Loucy (cell line): ENCODE measurements at regions not wholly inside any gene's neighbourhood (a gene's known extent, or its start where the extent isn't known, plus 50 kb on each side); places are given as distances from the start of the nearest gene placed in this dataset.
"Not testable (repeated sequence)": the region's sequence is repeated elsewhere in the genome, so short reads cannot be mapped to it uniquely, and the experiment has no call there.

Experiments used
- EZH2phosphoT487 ChIP-seq: fragments of 200-600 bp; IDR thresholded peaks from 2 replicates; pipeline ENCODE4 v1.6.1; 2018; ENCODE audit warnings: antibody characterized with exemption, mild to moderate bottlenecking, moderate library complexity, borderline replicate concordance
- TF ChIP-seq, protein P1 (sequence below): fragments of 200-600 bp; sonication (generic); conservative IDR thresholded peaks from 2 replicates; pipeline ENCODE4 v1.5.1; 2014; ENCODE audit warnings: mild to moderate bottlenecking, antibody characterized with exemption, low read length

DNA sequence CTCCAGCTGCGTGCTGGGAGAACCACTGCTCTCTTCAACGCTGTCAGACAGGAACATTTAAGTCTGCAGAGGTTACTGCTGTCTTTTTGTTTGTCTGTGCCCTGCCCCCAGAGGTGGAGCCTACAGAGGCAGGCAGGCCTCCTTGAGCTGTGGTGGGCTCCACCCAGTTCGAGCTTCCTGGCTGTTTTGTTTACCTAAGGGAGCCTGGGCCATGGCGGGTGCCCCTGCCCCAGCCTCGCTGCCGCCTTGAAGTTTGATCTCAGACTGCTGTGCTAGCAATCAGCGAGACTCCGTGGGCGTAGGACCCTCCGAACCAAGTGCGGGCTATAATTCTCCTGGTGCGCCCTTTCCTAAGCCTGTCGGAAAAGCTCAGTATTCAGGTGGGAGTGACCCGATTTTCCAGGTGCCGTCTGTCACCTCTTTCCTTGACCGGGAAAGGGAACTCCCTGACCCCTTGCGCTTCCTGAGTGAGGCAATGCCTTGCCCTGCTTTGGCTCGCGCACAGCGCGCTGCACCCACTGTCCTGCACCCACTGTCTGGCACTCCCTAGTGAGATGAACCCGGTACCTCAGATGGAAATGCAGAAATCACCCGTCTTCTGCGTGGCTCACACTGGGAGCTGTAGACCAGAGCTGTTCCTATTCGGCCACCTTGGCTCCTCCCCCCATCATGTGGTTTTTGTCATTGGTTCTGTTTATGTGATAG lies 130.0 kb downstream of the LEPR start:
- TF ChIP-seq, protein P1, sequence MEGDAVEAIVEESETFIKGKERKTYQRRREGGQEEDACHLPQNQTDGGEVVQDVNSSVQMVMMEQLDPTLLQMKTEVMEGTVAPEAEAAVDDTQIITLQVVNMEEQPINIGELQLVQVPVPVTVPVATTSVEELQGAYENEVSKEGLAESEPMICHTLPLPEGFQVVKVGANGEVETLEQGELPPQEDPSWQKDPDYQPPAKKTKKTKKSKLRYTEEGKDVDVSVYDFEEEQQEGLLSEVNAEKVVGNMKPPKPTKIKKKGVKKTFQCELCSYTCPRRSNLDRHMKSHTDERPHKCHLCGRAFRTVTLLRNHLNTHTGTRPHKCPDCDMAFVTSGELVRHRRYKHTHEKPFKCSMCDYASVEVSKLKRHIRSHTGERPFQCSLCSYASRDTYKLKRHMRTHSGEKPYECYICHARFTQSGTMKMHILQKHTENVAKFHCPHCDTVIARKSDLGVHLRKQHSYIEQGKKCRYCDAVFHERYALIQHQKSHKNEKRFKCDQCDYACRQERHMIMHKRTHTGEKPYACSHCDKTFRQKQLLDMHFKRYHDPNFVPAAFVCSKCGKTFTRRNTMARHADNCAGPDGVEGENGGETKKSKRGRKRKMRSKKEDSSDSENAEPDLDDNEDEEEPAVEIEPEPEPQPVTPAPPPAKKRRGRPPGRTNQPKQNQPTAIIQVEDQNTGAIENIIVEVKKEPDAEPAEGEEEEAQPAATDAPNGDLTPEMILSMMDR = not testable (repeated sequence)
- TF ChIP-seq EZH2phosphoT487 = not testable (repeated sequence)
